IMR-90 (cell line): ENCODE measurements at regions not wholly inside any gene's neighbourhood (a gene's known extent, or its start where the extent isn't known, plus 50 kb on each side); places are given as distances from the start of the nearest gene placed in this dataset.

ENCODE experiments used
- ATAC-seq: fragments of 200-7000 bp; cut with Tn5 transposase; 2 replicates; pipeline ENCODE4 v1.9.1; 2020; ENCODE audit warnings: low read depth, mild to moderate bottlenecking, moderate library complexity
- BruUV-seq: library from RNA; stranded (reverse); fragments of 400-500 nt; replicated peaks from 2 replicates; lab custom pipeline; 2021; lab: Mats Ljungman, UMichigan
- CTCF ChIA-PET: fragments of 300-600 bp; formaldehyde crosslinking; extraction: SDS; loops from one replicate; lab custom pipeline; 2021; ENCODE audit warnings: antibody characterized with exemption; lab: Yijun Ruan, JAX
- POLR2A ChIA-PET: fragments of 300-600 bp; sonication (Branson Sonifier 250); formaldehyde crosslinking; loops from one replicate; lab custom pipeline; 2022; ENCODE audit warnings: antibody characterized with exemption; ENCODE audit not compliant: unreplicated experiment; lab: Charles Lee
- DNase-seq: peaks from one replicate; pipeline ENCODE4 v3.0.0; 2013
- H2AFZ ChIP-seq: replicated peaks from 2 replicates; pipeline ENCODE3; 2013; ENCODE audit warnings: low read length, mild to moderate bottlenecking; ENCODE audit not compliant: poor library complexity
- H2AK5ac ChIP-seq: 2 replicates; pipeline ENCODE4 v1.6.1; 2013; ENCODE audit warnings: low read depth, low read length, inconsistent platforms
- H2AK9ac ChIP-seq: replicated peaks from 2 replicates; pipeline ENCODE3; 2013; ENCODE audit warnings: mild to moderate bottlenecking, low read depth, low read length, moderate library complexity; ENCODE audit not compliant: poor library complexity
- H2BK120ac ChIP-seq: 2 replicates; pipeline ENCODE4 v1.6.1; 2013; ENCODE audit warnings: low read depth, low read length, inconsistent platforms
- H2BK15ac ChIP-seq: 3 replicates; pipeline ENCODE4 v1.6.1; 2013; ENCODE audit warnings: low read depth, low read length, inconsistent platforms
- H2BK20ac ChIP-seq: 2 replicates; pipeline ENCODE4 v1.6.1; 2013; ENCODE audit warnings: low read depth, mild to moderate bottlenecking, inconsistent platforms, low read length, moderate library complexity
- H2BK5ac ChIP-seq: 2 replicates; pipeline ENCODE4 v1.6.1; 2013; ENCODE audit warnings: mild to moderate bottlenecking, low read depth, low read length, inconsistent platforms; ENCODE audit not compliant: poor library complexity, severe bottlenecking
- H3K14ac ChIP-seq: replicated peaks from 2 replicates; pipeline ENCODE4 v1.6.1; 2013; ENCODE audit warnings: low read depth, low read length, inconsistent platforms
- H3K18ac ChIP-seq: 2 replicates; pipeline ENCODE4 v1.6.1; 2013; ENCODE audit warnings: low read depth, low read length, control low read depth
- H3K23ac ChIP-seq: 2 replicates; pipeline ENCODE4 v1.6.1; 2013; ENCODE audit warnings: low read depth, low read length, inconsistent platforms
- H3K27ac ChIP-seq: 2 replicates; pipeline ENCODE4 v1.5.1; 2013; ENCODE audit warnings: mild to moderate bottlenecking, control low read depth, low read length; ENCODE audit not compliant: insufficient read depth
- H3K27me3 ChIP-seq: 2 replicates; pipeline ENCODE4 v1.6.1; 2013; ENCODE audit warnings: low read length; ENCODE audit not compliant: control insufficient read depth, insufficient read depth
- H3K36me3 ChIP-seq: 2 replicates; pipeline ENCODE4 v1.6.1; 2013; ENCODE audit warnings: low read length, mixed read lengths; ENCODE audit not compliant: control insufficient read depth, insufficient read depth
- H3K4ac ChIP-seq: 2 replicates; pipeline ENCODE4 v1.6.1; 2013; ENCODE audit warnings: low read depth, low read length, inconsistent platforms
- H3K4me1 ChIP-seq: 2 replicates; pipeline ENCODE4 v1.6.1; 2013; ENCODE audit warnings: low read length, mixed read lengths; ENCODE audit not compliant: control insufficient read depth, insufficient read depth
- H3K4me2 ChIP-seq: 2 replicates; pipeline ENCODE4 v1.6.1; 2013; ENCODE audit warnings: low read depth, mild to moderate bottlenecking, control low read depth, low read length, moderate library complexity
- H3K4me3 ChIP-seq: 2 replicates; pipeline ENCODE4 v1.5.1; 2013; ENCODE audit warnings: low read depth, mild to moderate bottlenecking, control low read depth, low read length, moderate library complexity; ENCODE audit not compliant: insufficient read depth
- H3K56ac ChIP-seq: 2 replicates; pipeline ENCODE4 v1.6.1; 2013; ENCODE audit warnings: low read length, inconsistent platforms; ENCODE audit not compliant: insufficient read depth; ENCODE audit errors: extremely low read depth
- H3K79me1 ChIP-seq, 2 experiments: 2 replicates each; pipeline ENCODE4 v1.6.1; 2013; ENCODE audit warnings: low read length in 2 of 2, inconsistent platforms in 1 of 2, low read depth in 1 of 2
- H3K9ac ChIP-seq: 2 replicates; pipeline ENCODE4 v1.6.1; 2013; ENCODE audit warnings: low read depth, low read length, control low read depth
- H3K9me1 ChIP-seq: 2 replicates; pipeline ENCODE4 v1.6.1; 2013; ENCODE audit warnings: low read length, inconsistent platforms; ENCODE audit not compliant: insufficient read depth
- H3K9me3 ChIP-seq: 2 replicates; pipeline ENCODE4 v1.6.1; 2013; ENCODE audit warnings: low read length; ENCODE audit not compliant: control insufficient read depth, insufficient read depth
- H4K20me1 ChIP-seq: 2 replicates; pipeline ENCODE4 v1.6.1; 2013; ENCODE audit warnings: low read length, inconsistent platforms; ENCODE audit not compliant: insufficient read depth
- H4K5ac ChIP-seq: 2 replicates; pipeline ENCODE4 v1.6.1; 2013; ENCODE audit warnings: mild to moderate bottlenecking, low read depth, low read length, control low read depth
- H4K8ac ChIP-seq, 2 experiments: 2 replicates each; pipeline ENCODE4 v1.6.1; 2013; ENCODE audit warnings: low read depth in 2 of 2, low read length in 2 of 2, control low read depth in 1 of 2, inconsistent platforms in 1 of 2
- H4K91ac ChIP-seq: 2 replicates; pipeline ENCODE4 v1.6.1; 2013; ENCODE audit warnings: low read depth, low read length, inconsistent platforms; ENCODE audit not compliant: insufficient read depth
- CHD1 ChIP-seq: IDR thresholded peaks from 2 replicates; pipeline ENCODE4 v1.6.1; 2012; ENCODE audit warnings: low read depth, low read length, improper control_type of control experiment
- CTCF ChIP-seq: conservative IDR thresholded peaks from 2 replicates; pipeline ENCODE4 v1.5.1; 2012; ENCODE audit warnings: mild to moderate bottlenecking, low read depth, low read length, improper control_type of control experiment
- FOS ChIP-seq: fragments of 150-350 bp; IDR thresholded peaks from 2 replicates; pipeline ENCODE4 v1.6.1; 2016; ENCODE audit warnings: low read depth, low read length
- MAFK ChIP-seq: IDR thresholded peaks from 2 replicates; pipeline ENCODE4 v1.6.1; 2012; ENCODE audit warnings: low read depth, low read length, improper control_type of control experiment
- MXI1 ChIP-seq: IDR thresholded peaks from 2 replicates; pipeline ENCODE4 v1.6.1; 2012; ENCODE audit warnings: low read depth, mild to moderate bottlenecking, low read length, moderate library complexity, borderline replicate concordance
- RFX5 ChIP-seq: IDR thresholded peaks from 2 replicates; pipeline ENCODE4 v1.8.0; 2012; ENCODE audit warnings: low read depth, mild to moderate bottlenecking, low read length, moderate library complexity
- USF2 ChIP-seq: fragments of 150-350 bp; IDR thresholded peaks from 2 replicates; pipeline ENCODE4 v1.6.1; 2017; ENCODE audit warnings: mild to moderate bottlenecking, antibody characterized with exemption, low read length, low read depth
- WGBS, 2 experiments: methylation state at CpG; one replicate each; pipeline versions ENCODE4 v1.1.5 to v1.1.7; 2013; ENCODE audit warnings: missing lambda C conversion rate in 2 of 2; ENCODE audit not compliant: insufficient read length in 1 of 2; ENCODE audit errors: extremely low coverage in 2 of 2; 5-methylcytosine and 5-hydroxymethylcytosine counted together
- dilution Hi-C: fragments of 300-500 bp; cut with HindIII; formaldehyde crosslinking; loops from one replicate; pipeline ENCODE4 v1.14.3; 2018; ENCODE audit warnings: low sequenced_read_pairs; ENCODE audit not compliant: unreplicated experiment
- in situ Hi-C: fragments of 300-500 bp; cut with MboI; formaldehyde crosslinking; loops from 3 replicates; pipeline ENCODE4 v1.14.3; 2019; ENCODE audit warnings: low sequenced_read_pairs, inconsistent platforms, mixed read lengths
- intact Hi-C: fragments of 100-400 bp; cut with micrococcal nuclease; formaldehyde crosslinking; loops from 2 replicates; pipeline ENCODE4 v1.10.0; 2022
- TF ChIP-seq, protein P1 (sequence below): fragments of 150-350 bp; IDR thresholded peaks from 2 replicates; pipeline ENCODE4 v1.6.1; 2016; ENCODE audit warnings: low read depth, mild to moderate bottlenecking, low read length, moderate library complexity, borderline replicate concordance

DNA sequence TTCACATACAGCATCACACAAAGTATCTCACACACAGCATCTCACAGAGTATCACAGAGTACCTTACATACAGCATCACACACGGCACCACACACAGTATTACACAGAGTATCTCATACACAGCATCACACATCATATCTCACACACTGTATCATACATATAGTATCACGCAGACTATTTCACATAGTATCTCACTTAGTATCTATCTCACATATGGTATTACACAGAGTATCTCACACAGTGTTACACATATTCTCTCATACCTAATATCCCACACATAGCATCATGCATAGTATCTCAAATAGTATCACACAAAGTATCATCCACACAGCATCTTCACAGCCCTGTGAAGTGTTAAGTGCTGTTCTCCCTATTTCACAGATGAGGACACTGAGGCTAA, 121.5 kb upstream of the RAB4A start:
- Histone ChIP-seq H2BK20ac (no peak overlapping the region), H4K91ac (no peak overlapping the region), H2BK5ac (no peak overlapping the region), H3K4me2 (no peak overlapping the region), H3K18ac (no peak overlapping the region), H3K4me1 (peaks cover 1% of the 10 kb centered on the region; the same call in 1 of the 2 replicates), H3K9ac (no peak overlapping the region), H2AFZ (no peak overlapping the region), H2AK9ac (no peak overlapping the region), H3K9me1 (no peaks in the 10 kb centered on the region), H4K20me1 (no peaks in the 10 kb centered on the region), H3K4me3 (no peak overlapping the region), H3K27me3 (peaks cover 47% of the 10 kb centered on the region), H3K27ac (no peak overlapping the region), H3K14ac (no peak overlapping the region), H3K23ac (no peak overlapping the region), H3K4ac (no peak overlapping the region), H3K36me3 (no peaks in the 10 kb centered on the region), H2AK5ac (no peak overlapping the region), H4K8ac (no peak overlapping the region), H2BK15ac (no peak overlapping the region), H4K5ac (no peak overlapping the region), H3K79me1 (no peaks in the 10 kb centered on the region), H2BK120ac (no peak overlapping the region), H3K56ac (no peak overlapping the region), H3K9me3 (no peaks in the 10 kb centered on the region; the same call in 1 of the 2 replicates)
- no peak for DNase-seq
- dilution Hi-C loops, result no loop called here
- ChIA-PET CTCF (no interaction called here), POLR2A (no interaction called here)
- ATAC-seq, result no peak
- intact Hi-C loops, result no loop called here
- no TSS peak for BruUV-seq
- in situ Hi-C loops, result no loop called here
- 75% methylated on average over 2 of the region's 2 CpGs; no CpG with 5 or more reads in 1 of the 2 experiments for WGBS, 2 experiments
- TF ChIP-seq RFX5 (no peak), CHD1 (no peak), CTCF (no peak), MXI1 (no peak), MAFK (no peak), USF2 (no peak), FOS (no peak)
- TF ChIP-seq, protein P1, sequence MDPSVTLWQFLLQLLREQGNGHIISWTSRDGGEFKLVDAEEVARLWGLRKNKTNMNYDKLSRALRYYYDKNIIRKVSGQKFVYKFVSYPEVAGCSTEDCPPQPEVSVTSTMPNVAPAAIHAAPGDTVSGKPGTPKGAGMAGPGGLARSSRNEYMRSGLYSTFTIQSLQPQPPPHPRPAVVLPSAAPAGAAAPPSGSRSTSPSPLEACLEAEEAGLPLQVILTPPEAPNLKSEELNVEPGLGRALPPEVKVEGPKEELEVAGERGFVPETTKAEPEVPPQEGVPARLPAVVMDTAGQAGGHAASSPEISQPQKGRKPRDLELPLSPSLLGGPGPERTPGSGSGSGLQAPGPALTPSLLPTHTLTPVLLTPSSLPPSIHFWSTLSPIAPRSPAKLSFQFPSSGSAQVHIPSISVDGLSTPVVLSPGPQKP, result no peak
